Calu3 (cell line): ENCODE measurements at regions not wholly inside any gene's neighbourhood (a gene's known extent, or its start where the extent isn't known, plus 50 kb on each side); places are given as distances from the start of the nearest gene placed in this dataset.

ENCODE experiments used
- BruUV-seq: library from RNA; stranded (reverse); fragments of 400-500 nt; replicated peaks from 2 replicates; lab custom pipeline; 2021; lab: Mats Ljungman, UMichigan
- CTCF ChIA-PET: fragments of 300-600 bp; sonication (Branson Sonifier 250); formaldehyde crosslinking; loops from one replicate; lab custom pipeline; 2022; ENCODE audit warnings: antibody characterized with exemption; lab: Charles Lee
- DNase-seq: peaks from one replicate; pipeline ENCODE4 v3.0.0; 2022
- H3K27ac Mint-ChIP-seq: one replicate; pipeline ENCODE4 v1.8.0; 2022; ENCODE audit warnings: mixed read lengths; ENCODE audit not compliant: unreplicated experiment
- H3K27me3 Mint-ChIP-seq: one replicate; pipeline ENCODE4 v1.8.0; 2022; ENCODE audit warnings: mixed read lengths; ENCODE audit not compliant: unreplicated experiment
- H3K36me3 Mint-ChIP-seq: one replicate; pipeline ENCODE4 v1.8.0; 2022; ENCODE audit warnings: mild to moderate bottlenecking, moderate library complexity, mixed read lengths; ENCODE audit not compliant: insufficient read depth, unreplicated experiment
- H3K4me1 Mint-ChIP-seq: one replicate; pipeline ENCODE4 v1.8.0; 2022; ENCODE audit warnings: mild to moderate bottlenecking, low read depth, mixed read lengths; ENCODE audit not compliant: unreplicated experiment
- H3K4me3 Mint-ChIP-seq: one replicate; pipeline ENCODE4 v1.8.0; 2022; ENCODE audit warnings: mild to moderate bottlenecking, low read depth, moderate library complexity, mixed read lengths; ENCODE audit not compliant: unreplicated experiment
- H3K9me3 Mint-ChIP-seq: one replicate; pipeline ENCODE4 v1.8.0; 2022; ENCODE audit warnings: low read depth, mixed read lengths; ENCODE audit not compliant: unreplicated experiment
- intact Hi-C: fragments of 100-400 bp; cut with micrococcal nuclease; formaldehyde crosslinking; loops from one replicate; pipeline ENCODE4 v1.10.0; 2022; ENCODE audit not compliant: unreplicated experiment
- TF ChIP-seq, protein P1 (sequence below): fragments of 200-600 bp; IDR thresholded peaks from one replicate; pipeline ENCODE4 v1.8.0; 2022; ENCODE audit warnings: antibody characterized with exemption; ENCODE audit not compliant: unreplicated experiment

- BruUV-seq = no TSS peak
- intact Hi-C loops = no loop called here
- TF ChIP-seq, protein P1, sequence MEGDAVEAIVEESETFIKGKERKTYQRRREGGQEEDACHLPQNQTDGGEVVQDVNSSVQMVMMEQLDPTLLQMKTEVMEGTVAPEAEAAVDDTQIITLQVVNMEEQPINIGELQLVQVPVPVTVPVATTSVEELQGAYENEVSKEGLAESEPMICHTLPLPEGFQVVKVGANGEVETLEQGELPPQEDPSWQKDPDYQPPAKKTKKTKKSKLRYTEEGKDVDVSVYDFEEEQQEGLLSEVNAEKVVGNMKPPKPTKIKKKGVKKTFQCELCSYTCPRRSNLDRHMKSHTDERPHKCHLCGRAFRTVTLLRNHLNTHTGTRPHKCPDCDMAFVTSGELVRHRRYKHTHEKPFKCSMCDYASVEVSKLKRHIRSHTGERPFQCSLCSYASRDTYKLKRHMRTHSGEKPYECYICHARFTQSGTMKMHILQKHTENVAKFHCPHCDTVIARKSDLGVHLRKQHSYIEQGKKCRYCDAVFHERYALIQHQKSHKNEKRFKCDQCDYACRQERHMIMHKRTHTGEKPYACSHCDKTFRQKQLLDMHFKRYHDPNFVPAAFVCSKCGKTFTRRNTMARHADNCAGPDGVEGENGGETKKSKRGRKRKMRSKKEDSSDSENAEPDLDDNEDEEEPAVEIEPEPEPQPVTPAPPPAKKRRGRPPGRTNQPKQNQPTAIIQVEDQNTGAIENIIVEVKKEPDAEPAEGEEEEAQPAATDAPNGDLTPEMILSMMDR = no peak
- no peaks in the 10 kb centered on the region for H3K4me1 Mint-ChIP-seq
- no peaks in the 10 kb centered on the region for H3K36me3 Mint-ChIP-seq
- no peak overlapping the region for H3K27ac Mint-ChIP-seq
- peaks cover 17% of the 10 kb centered on the region for H3K27me3 Mint-ChIP-seq
- CTCF ChIA-PET = no interaction called here
- no peaks in the 10 kb centered on the region for H3K9me3 Mint-ChIP-seq
- no peak for DNase-seq
- H3K4me3 Mint-ChIP-seq = no peak overlapping the region
Observed at GRCh38 chr14:38554026-38554425, 298.1 kb upstream of the CLEC14A start.

DNA sequence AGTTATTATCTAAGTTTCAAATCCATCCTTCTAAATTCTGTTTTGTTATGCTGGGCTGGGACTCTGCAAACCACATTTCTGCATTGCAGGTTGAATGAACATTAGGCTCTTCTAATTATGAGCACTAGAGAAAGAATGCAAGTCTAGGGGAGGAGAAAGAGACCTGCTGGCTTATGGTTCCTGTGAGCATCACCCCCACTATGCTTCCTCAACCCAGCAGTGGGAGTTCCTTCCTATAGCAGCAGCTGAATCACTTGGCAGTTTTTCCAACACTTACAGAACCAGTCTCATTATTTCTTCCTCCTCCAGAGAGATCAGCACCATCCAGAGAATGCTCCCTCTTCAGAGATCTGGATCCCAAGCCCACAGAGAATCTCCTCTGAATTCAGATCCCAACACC, 297.7 kb upstream of the CLEC14A start:
- CTCF ChIA-PET = no interaction called here
- no peaks in the 10 kb centered on the region for H3K4me1 Mint-ChIP-seq
- no peak overlapping the region for H3K4me3 Mint-ChIP-seq
- DNase-seq = no peak
- H3K36me3 Mint-ChIP-seq = no peaks in the 10 kb centered on the region
- TF ChIP-seq, protein P1 = no peak
- H3K27ac Mint-ChIP-seq = no peak overlapping the region
- intact Hi-C loops = no loop called here
- peaks cover 17% of the 10 kb centered on the region for H3K27me3 Mint-ChIP-seq
- no TSS peak for BruUV-seq
- H3K9me3 Mint-ChIP-seq = no peaks in the 10 kb centered on the region

GRCh38 chr14:38549564-38549963, 293.7 kb upstream of the CLEC14A start:
- Mint-ChIP-seq H3K36me3 (no peaks in the 10 kb centered on the region), H3K27ac (no peak overlapping the region), H3K4me3 (no peak overlapping the region), H3K27me3 (peaks cover 13% of the 10 kb centered on the region), H3K4me1 (no peaks in the 10 kb centered on the region), H3K9me3 (no peaks in the 10 kb centered on the region)
- TF ChIP-seq, protein P1 = no peak
- no peak for DNase-seq
- intact Hi-C loops = no loop called here
- CTCF ChIA-PET = no interaction called here
- no TSS peak for BruUV-seq

DNA sequence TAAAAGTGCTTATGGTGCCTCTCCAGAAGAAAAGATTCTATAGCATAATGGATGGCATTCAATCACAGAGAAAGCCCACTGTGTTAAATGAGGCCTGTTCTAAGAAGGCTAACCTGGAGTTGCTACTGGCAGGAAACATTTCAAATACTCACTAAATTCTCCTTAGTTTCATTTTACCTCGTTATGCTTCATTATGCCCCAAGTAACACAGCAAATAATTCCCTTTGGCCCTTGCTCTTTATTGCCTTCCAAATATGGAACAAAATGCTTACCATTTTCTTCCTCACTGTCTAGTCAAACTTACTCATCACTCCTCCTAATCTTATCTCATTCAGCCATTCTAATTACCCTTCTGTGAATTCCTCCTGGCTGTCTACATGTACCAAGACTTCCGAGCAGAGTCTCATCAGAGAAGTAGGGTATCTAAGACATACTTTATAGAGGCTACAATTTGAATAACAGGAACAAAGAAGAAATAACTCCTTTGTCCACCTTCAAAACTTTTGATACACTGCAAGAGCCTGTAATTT, 292.1 kb upstream of the CLEC14A start:
- TF ChIP-seq, protein P1 = no peak
- Mint-ChIP-seq H3K9me3 (no peaks in the 10 kb centered on the region), H3K27ac (no peak overlapping the region), H3K27me3 (no peaks in the 10 kb centered on the region), H3K4me3 (no peak overlapping the region), H3K36me3 (peaks cover 3% of the 10 kb centered on the region), H3K4me1 (no peaks in the 10 kb centered on the region)
- DNase-seq = no peak
- no TSS peak for BruUV-seq
- CTCF ChIA-PET = no interaction called here
- intact Hi-C loops = no loop called here
